ENCODE measurements at regions not wholly inside any gene's neighbourhood (a gene's known extent, or its start where the extent isn't known, plus 50 kb on each side); places are given as distances from the start of the nearest gene placed in this dataset.

GRCh38 chr4:181827246-181827645, 416.0 kb upstream of the TENM3 start:
- H3K27me3 ChIP-seq (ENCODE audit: insufficient read depth, poor library complexity, severe bottlenecking): no peaks in the 10 kb centered on the region
- no peak for DNase-seq (ENCODE audit: low read depth in 1 of 2, low spot score in 1 of 2)
- TF ChIP-seq REST (IDR thresholded peaks at IDR 0.05; ENCODE audit: insufficient replicate concordance, low read depth) (no peak), SPI1 (IDR thresholded peaks at IDR 0.05; ENCODE audit: borderline replicate concordance, low read depth) (no peak)
- no peak overlapping the region for H3K27ac ChIP-seq (replicated peaks)
- H3K4me3 ChIP-seq (replicated peaks; ENCODE audit: insufficient read depth, low read length): no peak overlapping the region

GRCh38 chr4:181830404-181831035, 412.7 kb upstream of the TENM3 start:
- H3K27me3 ChIP-seq (ENCODE audit: insufficient read depth, poor library complexity, severe bottlenecking): no peaks in the 10 kb centered on the region
- no peak for DNase-seq (ENCODE audit: low read depth in 1 of 2, low spot score in 1 of 2)
- no peak overlapping the region for H3K4me3 ChIP-seq (replicated peaks; ENCODE audit: insufficient read depth, low read length)
- no peak for TF ChIP-seq REST (IDR thresholded peaks at IDR 0.05; ENCODE audit: insufficient replicate concordance, low read depth)
- TF ChIP-seq CTCF (IDR thresholded peaks at IDR 0.05; ENCODE audit: insufficient read depth, low read length): no peak
- no peak for TF ChIP-seq POLR2AphosphoS5 (IDR thresholded peaks at IDR 0.05; ENCODE audit: low read depth)
- TF ChIP-seq GABPA (IDR thresholded peaks at IDR 0.05; ENCODE audit: low read depth): no peak
- no peak for TF ChIP-seq SPI1 (IDR thresholded peaks at IDR 0.05; ENCODE audit: borderline replicate concordance, low read depth)
- no peak overlapping the region for H3K27ac ChIP-seq (replicated peaks)

GRCh38 chr4:181834071-181834470, 409.1 kb upstream of the TENM3 start:
- TF ChIP-seq CTCF (IDR thresholded peaks at IDR 0.05; ENCODE audit: insufficient read depth, low read length) (no peak), SPI1 (IDR thresholded peaks at IDR 0.05; ENCODE audit: borderline replicate concordance, low read depth) (no peak)
- no peak overlapping the region for H3K4me3 ChIP-seq (replicated peaks; ENCODE audit: insufficient read depth, low read length)
- H3K27me3 ChIP-seq (ENCODE audit: insufficient read depth, poor library complexity, severe bottlenecking): no peaks in the 10 kb centered on the region
- no peak for DNase-seq (ENCODE audit: low read depth in 1 of 2, low spot score in 1 of 2)
- no peak overlapping the region for H3K27ac ChIP-seq (replicated peaks)

- H3K27me3 ChIP-seq (ENCODE audit: insufficient read depth, poor library complexity, severe bottlenecking): no peaks in the 10 kb centered on the region
- TF ChIP-seq CTCF (IDR thresholded peaks at IDR 0.05; ENCODE audit: insufficient read depth, low read length) (no peak), POLR2AphosphoS5 (IDR thresholded peaks at IDR 0.05; ENCODE audit: low read depth) (no peak), REST (IDR thresholded peaks at IDR 0.05; ENCODE audit: insufficient replicate concordance, low read depth) (no peak), SPI1 (IDR thresholded peaks at IDR 0.05; ENCODE audit: borderline replicate concordance, low read depth) (no peak), GABPA (IDR thresholded peaks at IDR 0.05; ENCODE audit: low read depth) (no peak)
- no peak overlapping the region for H3K4me3 ChIP-seq (replicated peaks; ENCODE audit: insufficient read depth, low read length)
- no peak overlapping the region for H3K27ac ChIP-seq (replicated peaks)
- DNase-seq (ENCODE audit: low read depth in 1 of 2, low spot score in 1 of 2): no peak
Measured at GRCh38 chr4:181835348-181835747, 407.9 kb upstream of the TENM3 start.

Data from HL-60 (cell line).